WI38 (cell line): ENCODE measurements at regions not wholly inside any gene's neighbourhood (a gene's known extent, or its start where the extent isn't known, plus 50 kb on each side); places are given as distances from the start of the nearest gene placed in this dataset.

ENCODE experiments used
- H3K4me3 ChIP-seq: 2 replicates; pipeline ENCODE4 v1.5.1; 2011; ENCODE audit warnings: low read depth, mild to moderate bottlenecking, control low read depth, low read length
- CTCF ChIP-seq: IDR thresholded peaks from 2 replicates; pipeline ENCODE4 v1.5.1; 2012; ENCODE audit warnings: low read depth, mild to moderate bottlenecking, control low read depth, low read length

GRCh38 chr2:234710587-234710986 is 213.7 kb upstream of the ARL4C start:
- no peak overlapping the region for H3K4me3 ChIP-seq
- TF ChIP-seq CTCF = no peak

GRCh38 chr2:234710066-234710465 is 213.2 kb upstream of the ARL4C start:
- H3K4me3 ChIP-seq = no peak overlapping the region
- TF ChIP-seq CTCF = no peak

GRCh38 chr2:234708717-234709116 is 211.8 kb upstream of the ARL4C start:
- no peak for TF ChIP-seq CTCF
- H3K4me3 ChIP-seq = no peak overlapping the region

- no peak overlapping the region for H3K4me3 ChIP-seq
Measured at GRCh38 chr2:234708091-234708683, 211.3 kb upstream of the ARL4C start.

GRCh38 chr2:234706086-234706485 is 209.2 kb upstream of the ARL4C start:
- no peak overlapping the region for H3K4me3 ChIP-seq
- no peak for TF ChIP-seq CTCF

More at GRCh38 chr2:234708091-234708683, 211.3 kb upstream of the ARL4C start:
- TF ChIP-seq CTCF = no peak

GRCh38 chr2:234705108-234705507 is 208.2 kb upstream of the ARL4C start:
- no peak for TF ChIP-seq CTCF

GRCh38 chr2:234703258-234703657 is 206.4 kb upstream of the ARL4C start:
- H3K4me3 ChIP-seq = no peak overlapping the region
- TF ChIP-seq CTCF = no peak

More at GRCh38 chr2:234705108-234705507, 208.2 kb upstream of the ARL4C start:
- H3K4me3 ChIP-seq = no peak overlapping the region
